8988T (cell line): ENCODE measurements at regions not wholly inside any gene's neighbourhood (a gene's known extent, or its start where the extent isn't known, plus 50 kb on each side); places are given as distances from the start of the nearest gene placed in this dataset.
"Not testable (repeated sequence)": the region's sequence is repeated elsewhere in the genome, so short reads cannot be mapped to it uniquely, and the experiment has no call there.

Source experiments
- DNase-seq: peaks from one replicate; pipeline ENCODE4 v3.0.0; 2011

DNA sequence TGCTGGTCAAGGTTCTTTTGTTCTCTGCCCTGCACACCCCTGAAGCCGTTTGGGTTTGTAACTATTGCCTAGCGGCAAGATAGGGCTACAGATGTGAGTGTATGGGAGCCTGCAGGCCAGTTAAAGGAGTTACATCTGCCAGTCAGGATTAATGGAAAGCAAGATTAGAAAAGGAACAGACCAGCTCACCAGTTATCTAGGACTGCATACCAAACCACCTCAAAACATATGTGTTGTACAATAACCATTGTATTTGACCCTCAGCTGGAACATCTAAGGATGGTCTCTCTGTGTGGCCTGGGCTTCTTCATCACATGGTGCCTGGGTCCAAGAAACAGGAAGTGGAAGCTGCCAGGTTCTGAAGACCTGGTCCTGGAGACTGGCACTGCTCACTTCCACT lies 52.5 kb upstream of the FBXO28 start:
- DNase-seq, result no peak

DNA sequence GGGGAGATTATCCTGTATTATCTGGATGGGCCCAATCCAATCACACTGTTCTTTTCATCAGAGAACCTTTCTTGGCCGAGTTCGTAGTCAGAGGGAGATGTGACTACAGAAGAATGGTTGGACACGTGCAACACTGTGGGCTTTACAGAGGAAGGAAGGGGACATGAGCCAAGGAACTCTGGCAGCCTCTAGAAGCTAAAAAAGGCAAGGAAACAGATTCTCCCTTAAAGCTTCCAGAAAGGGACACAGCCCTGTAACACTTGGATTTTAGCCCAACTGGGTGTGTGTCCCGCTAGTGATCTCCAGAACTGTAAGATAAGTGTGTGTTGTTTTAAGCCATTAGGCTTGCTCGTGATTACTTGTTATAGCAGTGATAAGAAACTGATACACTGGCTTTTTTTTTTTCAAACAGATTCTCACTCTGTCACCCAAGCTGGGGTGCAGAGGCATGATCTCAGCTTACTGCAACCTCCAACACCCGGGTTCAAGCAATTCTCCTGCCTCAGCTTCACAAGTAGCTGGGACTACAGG lies 53.9 kb upstream of the FBXO28 start:
- DNase-seq, result no peak

GRCh38 chr1:224058303-224058702 lies 55.6 kb upstream of the FBXO28 start:
- DNase-seq, result no peak

- DNase-seq, result no peak
Observed at GRCh38 chr1:224057461-224058199, 56.3 kb upstream of the FBXO28 start.

GRCh38 chr1:224054611-224055010 lies 59.3 kb upstream of the FBXO28 start:
- DNase-seq, result no peak

DNA sequence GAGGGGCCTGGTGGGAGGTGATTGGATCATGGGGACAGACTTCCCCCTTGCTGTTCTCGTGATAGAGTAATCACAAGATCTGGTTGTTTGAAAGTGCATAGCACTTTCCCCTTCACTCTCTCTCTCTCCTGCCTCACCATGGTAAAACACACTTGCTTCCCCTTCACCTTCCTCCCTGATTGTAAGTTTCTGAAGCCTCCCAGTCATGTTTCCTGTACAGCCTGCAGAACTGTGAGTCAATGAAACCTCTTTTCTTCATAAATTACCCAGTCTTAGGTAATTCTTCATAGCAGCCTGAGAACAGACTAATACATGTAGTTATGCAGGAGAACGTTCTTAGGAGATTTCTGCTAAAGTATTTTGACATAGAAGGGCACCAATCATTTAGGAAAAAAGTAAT lies 59.9 kb upstream of the FBXO28 start:
- DNase-seq, result no peak

GRCh38 chr1:224053456-224053855 lies 60.5 kb upstream of the FBXO28 start:
- DNase-seq, result no peak

DNA sequence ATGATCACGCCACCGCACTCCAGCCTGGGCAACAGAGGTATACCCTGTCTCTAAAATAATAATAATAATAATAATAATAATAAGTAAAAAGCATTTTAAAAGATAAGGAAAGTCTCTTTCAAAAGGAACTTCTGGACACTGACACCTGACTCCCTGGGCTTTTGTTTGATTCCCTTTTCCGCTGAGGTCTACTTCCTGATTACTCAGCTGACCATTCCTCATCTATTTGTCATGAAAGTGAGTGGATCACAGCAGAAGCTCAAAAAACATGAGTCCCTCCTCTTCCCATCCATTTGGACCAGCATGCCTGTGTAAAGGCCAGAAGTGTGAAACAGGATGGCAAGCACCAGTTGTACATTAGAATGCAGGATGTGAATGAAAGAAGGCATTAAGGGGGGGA lies 61.1 kb upstream of the FBXO28 start:
- DNase-seq, result peak; percentile 37

DNA sequence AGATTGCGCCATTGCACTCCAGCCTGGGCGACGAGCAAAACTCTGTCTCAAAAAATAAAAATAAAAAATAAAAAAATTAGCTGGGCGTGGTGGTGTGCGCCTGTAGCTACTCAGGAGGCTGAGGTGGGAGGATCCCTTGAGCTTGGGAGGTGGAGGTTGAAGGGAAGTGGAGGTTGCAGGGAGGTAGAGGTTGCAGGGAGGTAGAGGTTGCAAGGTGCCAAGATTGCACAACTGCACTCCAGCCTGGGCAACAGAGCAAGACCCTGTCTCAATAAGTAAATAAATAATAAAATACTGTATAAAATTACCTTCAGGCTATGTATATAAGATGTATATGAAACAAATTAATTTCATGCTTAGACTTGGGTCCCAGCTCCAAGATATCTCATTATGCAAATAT lies 62.1 kb upstream of the FBXO28 start:
- not testable (repeated sequence) for DNase-seq

DNA sequence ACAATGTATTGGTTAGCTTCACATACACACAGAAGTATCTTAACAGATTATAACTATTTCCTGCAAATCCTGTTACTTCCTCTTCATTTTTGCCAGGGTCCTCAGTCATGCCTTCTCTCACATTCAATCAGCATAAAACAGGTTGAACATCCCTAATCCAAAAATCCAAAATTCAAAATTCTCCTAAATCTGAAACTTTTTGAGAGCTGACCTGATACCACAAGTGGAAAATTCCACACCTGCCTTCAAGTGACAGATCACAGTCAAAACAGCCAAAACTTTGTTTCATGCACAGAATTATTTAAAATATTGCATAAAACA lies 62.9 kb upstream of the FBXO28 start:
- DNase-seq, result no peak

GRCh38 chr1:224047538-224047937 lies 66.4 kb upstream of the FBXO28 start:
- DNase-seq, result no peak

- no peak for DNase-seq
Observed at GRCh38 chr1:224045556-224045955, 68.4 kb upstream of the FBXO28 start.

- DNase-seq, result no peak
Observed at GRCh38 chr1:224044420-224044819, 69.5 kb upstream of the FBXO28 start.

DNA sequence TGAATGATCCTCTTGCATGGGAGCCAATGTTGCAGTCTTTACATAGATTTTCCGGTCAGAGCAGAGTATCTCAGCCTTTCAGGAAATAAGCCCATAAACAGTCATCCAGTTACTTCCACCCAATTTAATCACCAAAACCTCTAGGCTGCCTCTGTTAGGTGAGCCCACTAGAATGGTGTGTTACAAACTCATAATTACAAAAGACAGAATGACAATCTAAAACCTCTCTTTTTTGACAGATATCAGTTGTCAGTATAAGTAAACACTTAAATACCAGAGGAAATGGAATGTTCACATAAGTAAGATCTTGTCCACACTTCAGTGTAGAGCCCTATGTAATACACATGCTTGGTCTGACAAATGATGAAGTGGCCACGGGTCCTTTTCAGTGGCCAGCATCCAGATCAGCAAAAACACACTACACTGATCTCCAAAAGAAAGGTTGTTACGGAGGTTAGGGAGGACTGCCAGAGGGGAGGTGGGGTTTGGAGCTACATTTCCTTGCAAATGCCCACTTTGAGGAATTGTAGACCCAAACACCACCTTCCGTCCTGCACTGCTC lies 71.3 kb upstream of the FBXO28 start:
- no peak for DNase-seq

DNA sequence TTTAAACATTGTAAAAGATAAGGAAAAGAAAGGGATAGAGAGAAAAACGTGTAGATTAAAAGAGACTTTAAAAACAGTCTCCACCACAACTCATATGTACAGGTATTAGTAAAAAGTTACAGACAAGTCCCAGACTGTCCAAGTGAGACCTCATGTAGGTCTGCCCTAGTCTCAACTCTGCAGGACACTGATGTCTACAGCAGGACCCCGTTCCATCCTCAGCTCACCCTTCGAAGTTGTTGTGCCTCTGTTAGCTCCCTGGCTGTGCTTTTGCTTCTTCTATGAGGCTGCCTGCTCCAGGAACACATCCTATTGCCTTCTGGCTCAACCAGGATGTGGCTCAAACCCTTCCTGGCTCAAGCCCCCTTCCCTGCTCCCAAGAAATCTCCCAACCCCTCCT lies 72.9 kb upstream of the FBXO28 start:
- no peak for DNase-seq

DNA sequence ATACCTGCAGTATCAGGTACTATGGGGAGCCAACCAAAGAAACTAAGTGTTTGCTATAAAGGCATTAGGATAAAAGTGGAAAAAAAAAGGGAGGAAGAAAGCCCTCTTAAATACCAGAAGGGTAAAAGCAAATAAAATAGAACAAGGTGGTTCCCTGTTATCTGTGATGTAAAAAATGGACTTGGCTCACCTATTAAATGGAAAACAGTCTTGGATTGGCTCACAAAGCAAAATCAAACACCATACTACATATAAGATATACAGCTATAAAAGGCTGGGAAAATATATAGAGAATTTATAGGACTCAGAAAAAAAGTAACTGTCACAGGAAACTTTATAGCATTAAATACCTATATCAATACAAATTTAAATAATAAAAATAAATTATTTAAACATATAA lies 73.5 kb upstream of the FBXO28 start:
- DNase-seq, result not testable (repeated sequence)

DNA sequence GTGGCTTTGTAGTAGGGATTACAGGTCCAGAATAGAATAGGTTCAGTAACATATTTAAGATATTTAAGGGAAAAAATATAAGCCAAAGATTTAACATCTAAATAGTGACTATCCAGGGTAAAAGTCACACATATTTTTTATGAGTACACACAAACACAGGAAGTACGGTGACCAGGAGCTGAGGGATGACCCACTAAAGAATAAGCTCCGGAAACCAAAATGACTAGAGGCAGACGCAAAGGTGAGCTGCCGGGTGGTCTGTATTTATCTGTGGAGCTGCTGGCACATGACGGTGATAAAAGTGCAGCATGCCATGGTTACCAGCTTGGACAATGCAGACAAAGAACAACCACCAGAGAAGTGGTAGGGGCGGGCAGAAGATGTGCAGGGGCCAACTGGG lies 73.9 kb upstream of the FBXO28 start:
- DNase-seq, result not testable (repeated sequence)

- not testable (repeated sequence) for DNase-seq
Observed at GRCh38 chr1:224038832-224039231, 75.1 kb upstream of the FBXO28 start.

DNA sequence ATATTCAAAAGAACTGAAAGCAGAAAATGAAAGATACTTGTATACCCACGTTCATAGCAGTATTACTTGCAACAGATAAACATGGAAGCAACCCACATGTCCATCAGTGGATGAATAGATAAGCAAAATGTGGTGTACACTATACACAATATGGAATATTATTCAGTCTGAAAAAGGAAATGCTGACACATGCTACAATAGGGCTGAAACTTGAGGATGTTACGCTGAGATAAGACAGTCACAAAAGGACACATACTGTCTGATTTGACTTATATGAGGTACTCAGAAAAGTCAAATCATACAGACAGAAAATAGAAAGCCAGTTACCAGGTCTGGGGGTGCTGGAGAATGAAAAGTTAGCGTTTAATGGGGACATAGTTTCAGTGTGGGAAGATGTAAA lies 76.5 kb upstream of the FBXO28 start:
- not testable (repeated sequence) for DNase-seq

DNA sequence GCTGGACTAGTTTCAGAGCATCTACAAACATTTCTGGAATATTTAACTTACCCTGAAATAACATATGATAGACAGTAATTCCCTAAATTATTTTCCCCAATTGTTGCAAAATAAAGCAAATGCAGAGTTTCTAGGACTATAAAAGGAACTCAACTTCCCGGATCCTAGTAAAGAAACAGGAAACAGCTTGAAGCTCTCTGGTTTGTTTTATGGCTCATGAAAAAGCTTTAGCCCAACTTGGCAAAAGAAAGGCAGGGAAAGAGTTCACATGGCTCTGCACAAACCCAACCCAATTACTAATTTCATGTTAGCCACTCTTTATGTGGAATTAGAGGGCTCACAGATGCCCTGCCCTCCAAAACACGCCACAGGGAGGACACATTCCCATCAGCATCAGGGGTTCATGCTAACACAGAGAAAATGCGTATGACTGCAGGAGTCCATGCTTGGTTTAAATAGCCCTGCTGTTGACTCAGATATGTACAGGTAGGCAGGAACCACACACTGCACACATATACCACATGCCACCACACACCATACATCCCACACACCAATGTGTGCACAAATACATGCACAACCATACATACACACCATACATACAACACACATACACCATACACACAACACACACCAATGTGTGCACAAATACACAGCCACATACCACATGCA lies 81.2 kb upstream of the FBXO28 start:
- not testable (repeated sequence) for DNase-seq

- DNase-seq, result not testable (repeated sequence)
Observed at GRCh38 chr1:224031986-224032385, 81.9 kb upstream of the FBXO28 start.

GRCh38 chr1:224030257-224030656 lies 83.7 kb upstream of the FBXO28 start:
- DNase-seq, result not testable (repeated sequence)

DNA sequence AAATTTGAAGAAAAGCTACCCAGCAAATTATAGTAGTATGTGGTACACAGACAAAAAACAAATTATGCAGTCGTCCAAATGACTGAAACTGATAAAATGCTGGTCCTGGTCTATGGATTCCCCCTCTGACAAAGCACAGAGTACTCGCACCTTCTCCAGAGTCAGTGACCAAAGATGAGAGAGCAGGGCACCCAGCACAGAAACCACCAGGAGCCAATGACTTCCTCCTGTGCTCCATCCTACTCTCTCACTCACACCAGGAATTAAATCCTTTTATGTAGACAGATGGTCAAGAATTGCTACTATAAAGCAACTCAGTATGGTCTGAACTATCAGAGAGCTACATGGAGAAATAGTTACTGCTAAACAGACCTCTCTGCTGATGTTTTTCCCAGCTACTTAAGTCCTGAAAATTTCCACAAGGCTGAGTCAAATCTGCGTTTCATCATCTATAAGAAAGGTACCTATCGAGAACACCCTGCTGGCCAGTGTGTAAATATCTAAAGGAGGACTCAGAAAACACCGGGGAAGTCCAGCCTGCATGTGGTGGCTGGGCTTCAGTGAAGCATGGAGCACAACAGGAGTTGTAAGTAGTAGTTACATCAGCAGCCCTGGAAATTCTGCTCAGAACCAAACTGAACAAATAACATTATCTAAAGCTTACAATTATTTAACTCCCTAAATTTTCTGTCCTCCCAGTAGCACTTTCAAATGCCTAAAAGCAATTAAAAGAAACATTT lies 84.5 kb upstream of the FBXO28 start:
- DNase-seq, result not testable (repeated sequence)

- not testable (repeated sequence) for DNase-seq
Observed at GRCh38 chr1:224028802-224029201, 85.1 kb upstream of the FBXO28 start.
